ENCODE measurements at regions not wholly inside any gene's neighbourhood (a gene's known extent, or its start where the extent isn't known, plus 50 kb on each side); places are given as distances from the start of the nearest gene placed in this dataset.

GRCh38 chr15:38035701-38036100 lies 101.3 kb downstream of the TMCO5A start:
- TF ChIP-seq SP1 (IDR thresholded peaks at IDR 0.05) (no peak), HDGF (IDR thresholded peaks at IDR 0.05; ENCODE audit: borderline replicate concordance) (no peak), BHLHE40 (IDR thresholded peaks at IDR 0.05; ENCODE audit: borderline replicate concordance) (no peak), FOXK2 (IDR thresholded peaks at IDR 0.05) (no peak), FOXM1 (IDR thresholded peaks at IDR 0.05; ENCODE audit: borderline replicate concordance) (no peak), SUZ12 (IDR thresholded peaks at IDR 0.05) (no peak)

Data from HEK293T (cell line).